CD4-positive, alpha-beta T cell (primary cell): ENCODE measurements at regions not wholly inside any gene's neighbourhood (a gene's known extent, or its start where the extent isn't known, plus 50 kb on each side); places are given as distances from the start of the nearest gene placed in this dataset.
"Not testable (repeated sequence)": the region's sequence is repeated elsewhere in the genome, so short reads cannot be mapped to it uniquely, and the experiment has no call there.

Experiments
- ATAC-seq: fragments of 200-7000 bp; cut with Tn5 transposase; one replicate; pipeline ENCODE4 v1.10.0; 2022; ENCODE audit warnings: mild to moderate bottlenecking; ENCODE audit not compliant: poor library complexity
- CTCF ChIA-PET: fragments of 350-600 bp; sonication (Branson Sonifier 250); formaldehyde crosslinking; loops from one replicate; lab custom pipeline; 2021; ENCODE audit warnings: antibody characterized with exemption, inconsistent platforms; lab: Charles Lee
- POLR2A ChIA-PET: fragments of 350-600 bp; sonication (Branson Sonifier 250); formaldehyde crosslinking; loops from one replicate; lab custom pipeline; 2021; ENCODE audit warnings: antibody characterized with exemption, inconsistent platforms; lab: Charles Lee
- DNase-seq, 14 experiments: peaks; one replicate each; pipeline ENCODE4 v3.0.0-alpha.2; 2013 to 2020; ENCODE audit warnings: mixed read lengths in 2 of 14
- H3K27ac ChIP-seq, 2 donors: one replicate each; pipeline versions ENCODE4 v1.5.1 to v1.7.0; 2013; ENCODE audit warnings: low read length in 2 of 2, low read depth in 1 of 2, mild to moderate bottlenecking in 1 of 2
- H3K27me3 ChIP-seq, 2 experiments: 1 replicate in 1 of 2; 2 replicates in 1 of 2; pipeline versions ENCODE4 v1.6.1 to v1.7.0; 2013; ENCODE audit warnings: low read length in 2 of 2, control low read depth in 1 of 2, mild to moderate bottlenecking in 1 of 2, moderate library complexity in 1 of 2; ENCODE audit not compliant: insufficient read depth in 2 of 2, control insufficient read depth in 1 of 2
- H3K36me3 ChIP-seq: one replicate; pipeline ENCODE4 v1.6.1; 2013; ENCODE audit warnings: low read length, control low read depth; ENCODE audit not compliant: insufficient read depth
- H3K4me1 ChIP-seq: one replicate; pipeline ENCODE4 v1.6.1; 2013; ENCODE audit warnings: low read length, control low read depth; ENCODE audit not compliant: insufficient read depth
- H3K4me3 ChIP-seq: one replicate; pipeline ENCODE4 v1.5.1; 2013; ENCODE audit warnings: mild to moderate bottlenecking, low read length, moderate library complexity
- H3K9me3 ChIP-seq, 2 experiments: 1 replicate in 1 of 2; 2 replicates in 1 of 2; pipeline versions ENCODE4 v1.6.1 to v1.7.0; 2013; ENCODE audit warnings: low read length in 2 of 2, mild to moderate bottlenecking in 2 of 2, control low read depth in 1 of 2, moderate library complexity in 1 of 2; ENCODE audit not compliant: control insufficient read depth in 1 of 2, insufficient read depth in 1 of 2
- H3K27ac Mint-ChIP-seq: one replicate; pipeline ENCODE4 v1.8.0; 2020; ENCODE audit warnings: mixed read lengths
- H3K27me3 Mint-ChIP-seq: one replicate; pipeline ENCODE4 v1.8.0; 2021; ENCODE audit warnings: mixed read lengths
- H3K36me3 Mint-ChIP-seq: one replicate; pipeline ENCODE4 v1.8.0; 2021; ENCODE audit warnings: low read depth, mixed read lengths
- H3K4me1 Mint-ChIP-seq: one replicate; pipeline ENCODE4 v1.8.0; 2021; ENCODE audit warnings: low read depth, mixed read lengths
- H3K4me3 Mint-ChIP-seq: one replicate; pipeline ENCODE4 v1.8.0; 2020; ENCODE audit warnings: mild to moderate bottlenecking, mixed read lengths
- H3K9me3 Mint-ChIP-seq: one replicate; pipeline ENCODE4 v1.8.0; 2020; ENCODE audit warnings: mixed read lengths
- CTCF ChIP-seq: fragments of 200-600 bp; IDR thresholded peaks from one replicate; pipeline ENCODE4 v1.8.0; 2022; ENCODE audit warnings: antibody characterized with exemption, mild to moderate bottlenecking
- intact Hi-C, 2 experiments: fragments of 100-400 bp; cut with DNase I in 1 of 2; cut with micrococcal nuclease in 1 of 2; formaldehyde crosslinking; loops; one replicate each; pipeline versions ENCODE4 v1.15.1 to v1.9.0; 2023 to 2025; cut with DNase I, micrococcal nuclease

DNA sequence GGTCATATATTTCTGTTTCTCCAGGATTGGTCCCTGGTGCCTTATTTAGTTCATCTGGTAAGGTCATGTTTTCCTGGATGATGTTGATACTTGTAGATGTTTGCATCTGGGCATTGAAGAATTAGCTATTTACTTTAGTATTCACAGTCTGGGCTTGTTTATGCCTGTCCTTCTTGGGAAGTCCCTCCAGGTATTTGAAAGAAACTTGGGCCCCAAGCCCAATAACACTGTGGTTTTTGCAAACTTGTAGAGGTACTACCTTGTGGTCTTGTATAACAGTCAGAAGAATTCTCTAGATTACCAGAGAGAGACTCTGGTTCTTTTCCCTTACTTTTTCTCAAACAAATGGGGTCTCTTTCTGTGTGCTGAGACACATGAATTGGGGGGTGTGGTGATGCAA lies 251.4 kb upstream of the B3GALT2 start:
- CTCF ChIA-PET = interaction anchor here (1.1 kb wide), 1 partner anchor 12 kb away, joined by 3 read pairs; no protein-coding TSS in a partner anchor
- H3K27me3 Mint-ChIP-seq = no peaks in the 10 kb centered on the region
- POLR2A ChIA-PET = interaction anchor here (1.1 kb wide), 1 partner anchor 41 kb away, joined by 3 read pairs; no protein-coding TSS in a partner anchor
- H3K9me3 Mint-ChIP-seq = peaks cover 10% of the 10 kb centered on the region
- intact Hi-C loops = no loop called here
- H3K27me3 ChIP-seq = no peaks in the 10 kb centered on the region
- no peak overlapping the region for H3K4me3 Mint-ChIP-seq
- no peak overlapping the region for H3K4me3 ChIP-seq
- peaks cover 3 to 21% of the 10 kb centered on the region in 2 experiments for H3K9me3 ChIP-seq
- peak in 2 of 14 experiments; percentile 43 to 62 for DNase-seq
- no peaks in the 10 kb centered on the region for H3K36me3 ChIP-seq
- no peak overlapping the region for H3K27ac Mint-ChIP-seq
- peak overlapping the region in 1 of 2 donors; percentile 25 for H3K27ac ChIP-seq
- peaks cover 18% of the 10 kb centered on the region for H3K36me3 Mint-ChIP-seq
- ATAC-seq = peak; percentile 41
- TF ChIP-seq CTCF = no peak
- H3K4me1 ChIP-seq = peaks cover 12% of the 10 kb centered on the region
- peaks cover 24% of the 10 kb centered on the region for H3K4me1 Mint-ChIP-seq

GRCh38 chr1:193437333-193437732 lies 250.9 kb upstream of the B3GALT2 start:
- intact Hi-C loops, H3K27me3 ChIP-seq, DNase-seq, H3K4me3 Mint-ChIP-seq, H3K4me3 ChIP-seq, H3K27me3 Mint-ChIP-seq, H3K36me3 ChIP-seq, H3K27ac Mint-ChIP-seq, ATAC-seq, H3K27ac ChIP-seq: not testable (repeated sequence)
- Mint-ChIP-seq H3K36me3 (peaks cover 18% of the 10 kb centered on the region), H3K9me3 (peaks cover 10% of the 10 kb centered on the region), H3K4me1 (peaks cover 24% of the 10 kb centered on the region)
- Histone ChIP-seq H3K9me3 (peaks cover 7 to 25% of the 10 kb centered on the region in 2 experiments), H3K4me1 (peaks cover 12% of the 10 kb centered on the region)
- ChIA-PET POLR2A (interaction anchor here (1.1 kb wide), 1 partner anchor 42 kb away, joined by 3 read pairs; no protein-coding TSS in a partner anchor), CTCF (interaction anchor here (1.1 kb wide), 1 partner anchor 12 kb away, joined by 3 read pairs; no protein-coding TSS in a partner anchor)

- Histone ChIP-seq H3K27me3 (no peaks in the 10 kb centered on the region), H3K9me3 (peaks cover 7 to 26% of the 10 kb centered on the region in 2 experiments), H3K27ac (no peak overlapping the region), H3K4me3 (no peak overlapping the region), H3K36me3 (no peaks in the 10 kb centered on the region), H3K4me1 (peaks cover 12% of the 10 kb centered on the region)
- ChIA-PET CTCF (no interaction called here), POLR2A (interaction anchor here (1.4 kb wide), 1 partner anchor 13 kb away, joined by 4 read pairs; no protein-coding TSS in a partner anchor)
- no peak for DNase-seq
- intact Hi-C loops = no loop called here
- peaks cover 18% of the 10 kb centered on the region for H3K36me3 Mint-ChIP-seq
- no peak overlapping the region for H3K4me3 Mint-ChIP-seq
- no peak for ATAC-seq
- TF ChIP-seq CTCF = no peak
- no peak overlapping the region for H3K27ac Mint-ChIP-seq
- H3K4me1 Mint-ChIP-seq = peaks cover 24% of the 10 kb centered on the region
- peaks cover 10% of the 10 kb centered on the region for H3K9me3 Mint-ChIP-seq
- no peaks in the 10 kb centered on the region for H3K27me3 Mint-ChIP-seq
These were observed 249.4 kb upstream of the B3GALT2 start for GRCh38 chr1:193435781-193436180.

DNA sequence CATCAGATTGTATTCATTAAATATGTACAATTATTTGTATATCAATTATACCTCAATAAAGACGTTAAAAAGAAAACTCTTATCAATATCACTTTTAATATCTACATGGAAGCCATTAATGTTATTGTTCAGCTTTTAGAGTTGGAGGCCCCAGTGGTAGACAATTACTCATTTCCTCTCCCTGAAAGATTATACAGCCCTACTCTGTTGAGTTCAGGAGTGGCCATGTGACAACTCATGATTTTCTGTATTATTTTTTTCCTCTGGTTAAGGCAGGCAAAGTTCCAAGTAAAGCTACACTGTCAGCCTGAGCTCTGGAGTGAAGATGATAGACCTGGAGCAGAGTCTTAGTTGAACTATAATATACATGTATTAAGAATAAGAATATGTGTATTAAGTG lies 247.9 kb upstream of the B3GALT2 start:
- Histone ChIP-seq H3K36me3 (no peaks in the 10 kb centered on the region), H3K27me3 (no peaks in the 10 kb centered on the region), H3K4me1 (peaks cover 12% of the 10 kb centered on the region), H3K4me3 (no peak overlapping the region), H3K27ac (no peak overlapping the region), H3K9me3 (peaks cover 7 to 26% of the 10 kb centered on the region in 2 experiments)
- Mint-ChIP-seq H3K27me3 (no peaks in the 10 kb centered on the region), H3K4me1 (peaks cover 21% of the 10 kb centered on the region), H3K36me3 (peaks cover 18% of the 10 kb centered on the region), H3K27ac (no peak overlapping the region), H3K9me3 (peaks cover 10% of the 10 kb centered on the region), H3K4me3 (no peak overlapping the region)
- no peak for TF ChIP-seq CTCF
- intact Hi-C loops = no loop called here
- ATAC-seq = no peak
- no peak for DNase-seq
- ChIA-PET POLR2A (interaction anchor here (0.8 kb wide), 1 partner anchor 45 kb away, joined by 3 read pairs; no protein-coding TSS in a partner anchor), CTCF (no interaction called here)
